Tibial nerve (tissue), 4 donors: ENCODE measurements at regions not wholly inside any gene's neighbourhood (a gene's known extent, or its start where the extent isn't known, plus 50 kb on each side); places are given as distances from the start of the nearest gene placed in this dataset.

Source experiments
- DNase-seq, 2 donors: peaks; one replicate each; pipeline ENCODE4 v3.0.0-alpha.2; 2019; ENCODE audit warnings: low spot score in 2 of 2
- H3K27ac ChIP-seq, 4 donors: fragments of 200-600 bp; sonication (generic) in 3 of 4; one replicate each; pipeline ENCODE4 v1.5.1; 2017 to 2019; ENCODE audit warnings: mild to moderate bottlenecking in 1 of 4
- H3K27me3 ChIP-seq, 2 donors: fragments of 200-600 bp; sonication (generic) in 1 of 2; one replicate each; pipeline versions ENCODE4 v1.5.1 to v1.6.0; 2017 to 2019
- H3K36me3 ChIP-seq, 3 donors: fragments of 200-600 bp; sonication (generic); one replicate each; pipeline ENCODE4 v1.5.1; 2018 to 2019
- H3K4me1 ChIP-seq, 4 donors: fragments of 200-600 bp; sonication (generic) in 3 of 4; one replicate each; pipeline ENCODE4 v1.5.1; 2017 to 2019
- H3K4me3 ChIP-seq, 4 donors: fragments of 200-600 bp; sonication (generic) in 3 of 4; one replicate each; pipeline ENCODE4 v1.5.1; 2017 to 2019; ENCODE audit warnings: mild to moderate bottlenecking in 1 of 4, moderate library complexity in 1 of 4
- H3K9me3 ChIP-seq, 4 donors: fragments of 200-600 bp; sonication (generic) in 3 of 4; one replicate each; pipeline ENCODE4 v1.5.1; 2017 to 2019
- CTCF ChIP-seq, 5 experiments: fragments of 200-600 bp in 3 of 5; fragments of 450-650 bp in 2 of 5; sonication (generic) in 3 of 5; IDR thresholded peaks; one replicate each; pipeline ENCODE4 v1.5.1; 2016 to 2019; ENCODE audit warnings: antibody characterized with exemption in 5 of 5, mild to moderate bottlenecking in 3 of 5, moderate library complexity in 2 of 5
- EP300 ChIP-seq, 2 donors: sonication (generic); formaldehyde crosslinking; IDR thresholded peaks; one replicate each; pipeline ENCODE4 v1.6.1; 2017; ENCODE audit warnings: antibody characterized with exemption in 2 of 2, mild to moderate bottlenecking in 1 of 2
- POLR2A ChIP-seq, 2 donors: fragments of 450-650 bp; IDR thresholded peaks; one replicate each; pipeline ENCODE4 v1.6.1; 2017; ENCODE audit warnings: antibody characterized with exemption in 2 of 2, mild to moderate bottlenecking in 2 of 2, moderate library complexity in 2 of 2
- WGBS, 2 donors: methylation state at CpG; one replicate each; pipeline ENCODE4 v1.1.5; 2018; 5-methylcytosine and 5-hydroxymethylcytosine counted together

- TF ChIP-seq EP300 (IDR thresholded peaks at IDR 0.05) = no peak
- TF ChIP-seq POLR2A (IDR thresholded peaks at IDR 0.05) = no peak
- TF ChIP-seq CTCF (IDR thresholded peaks at IDR 0.05) = no peak
- no peak for DNase-seq
- Histone ChIP-seq H3K4me1 (peaks cover 0 to 1% (median 0%) of the 10 kb centered on the region in 4 donors), H3K27ac (no peak overlapping the region), H3K36me3 (peaks cover 0 to 4% (median 0%) of the 10 kb centered on the region in 3 donors), H3K27me3 (no peaks in the 10 kb centered on the region), H3K4me3 (no peak overlapping the region), H3K9me3 (peaks cover 0 to 9% (median 0%) of the 10 kb centered on the region in 4 donors)
- 94 to 98% methylated on average over 3 of the region's 3 CpGs for WGBS, 2 donors
These were observed 54.0 kb upstream of the ANKRD28 start for GRCh38 chr3:15851735-15852134.

GRCh38 chr3:15858547-15859506, 61.0 kb upstream of the ANKRD28 start:
- TF ChIP-seq CTCF (IDR thresholded peaks at IDR 0.05) = no peak
- no peak for TF ChIP-seq POLR2A (IDR thresholded peaks at IDR 0.05)
- TF ChIP-seq EP300 (IDR thresholded peaks at IDR 0.05) = peak in 1 of 2 donors; percentile 17
- Histone ChIP-seq H3K27ac (peak overlapping the region; percentile 75 to 90 (median 84)), H3K4me1 (peaks cover 0 to 27% (median 4%) of the 10 kb centered on the region in 4 donors), H3K4me3 (peak overlapping the region; percentile 85 to 100 (median 96)), H3K9me3 (no peaks in the 10 kb centered on the region), H3K27me3 (no peaks in the 10 kb centered on the region), H3K36me3 (peaks cover 0 to 4% (median 0%) of the 10 kb centered on the region in 3 donors)
- DNase-seq = no peak
- 5 to 6% methylated on average over 46 to 56 of the region's 70 CpGs for WGBS, 2 donors

GRCh38 chr3:15859507-15860013, 61.8 kb upstream of the ANKRD28 start:
- H3K27me3 ChIP-seq = no peaks in the 10 kb centered on the region
- peaks cover 0 to 4% (median 0%) of the 10 kb centered on the region in 3 donors for H3K36me3 ChIP-seq

GRCh38 chr3:15860014-15860934, 62.5 kb upstream of the ANKRD28 start:
- H3K4me3 ChIP-seq = peak overlapping the region; percentile 49 to 100 (median 92)
- H3K27me3 ChIP-seq = no peaks in the 10 kb centered on the region
- H3K36me3 ChIP-seq = no peaks in the 10 kb centered on the region
- H3K27ac ChIP-seq = peak overlapping the region; percentile 75 to 90 (median 84)
- DNase-seq = peak in 1 of 2 donors; percentile 6
- 1% methylated on average over 43 to 47 of the region's 55 CpGs for WGBS, 2 donors
- H3K9me3 ChIP-seq = no peaks in the 10 kb centered on the region
- no peak for TF ChIP-seq CTCF (IDR thresholded peaks at IDR 0.05)
- peaks cover 0 to 27% (median 4%) of the 10 kb centered on the region in 4 donors for H3K4me1 ChIP-seq

More at GRCh38 chr3:15859507-15860013, 61.8 kb upstream of the ANKRD28 start:
- peak; percentile 70 to 72 for DNase-seq
- no peaks in the 10 kb centered on the region for H3K9me3 ChIP-seq
- peaks cover 0 to 27% (median 4%) of the 10 kb centered on the region in 4 donors for H3K4me1 ChIP-seq
- H3K4me3 ChIP-seq = peak overlapping the region; percentile 85 to 100 (median 96)
- peak overlapping the region; percentile 75 to 90 (median 84) for H3K27ac ChIP-seq
- 1% methylated on average over 45 to 47 of the region's 73 CpGs for WGBS, 2 donors
- TF ChIP-seq CTCF (IDR thresholded peaks at IDR 0.05) (peak in 3 of 5 experiments; percentile 10 to 50 (median 13)), EP300 (IDR thresholded peaks at IDR 0.05) (peak; percentile 16 to 88), POLR2A (IDR thresholded peaks at IDR 0.05) (peak; percentile 62 to 77)
